ENCODE measurements at regions not wholly inside any gene's neighbourhood (a gene's known extent, or its start where the extent isn't known, plus 50 kb on each side); places are given as distances from the start of the nearest gene placed in this dataset.

DNA sequence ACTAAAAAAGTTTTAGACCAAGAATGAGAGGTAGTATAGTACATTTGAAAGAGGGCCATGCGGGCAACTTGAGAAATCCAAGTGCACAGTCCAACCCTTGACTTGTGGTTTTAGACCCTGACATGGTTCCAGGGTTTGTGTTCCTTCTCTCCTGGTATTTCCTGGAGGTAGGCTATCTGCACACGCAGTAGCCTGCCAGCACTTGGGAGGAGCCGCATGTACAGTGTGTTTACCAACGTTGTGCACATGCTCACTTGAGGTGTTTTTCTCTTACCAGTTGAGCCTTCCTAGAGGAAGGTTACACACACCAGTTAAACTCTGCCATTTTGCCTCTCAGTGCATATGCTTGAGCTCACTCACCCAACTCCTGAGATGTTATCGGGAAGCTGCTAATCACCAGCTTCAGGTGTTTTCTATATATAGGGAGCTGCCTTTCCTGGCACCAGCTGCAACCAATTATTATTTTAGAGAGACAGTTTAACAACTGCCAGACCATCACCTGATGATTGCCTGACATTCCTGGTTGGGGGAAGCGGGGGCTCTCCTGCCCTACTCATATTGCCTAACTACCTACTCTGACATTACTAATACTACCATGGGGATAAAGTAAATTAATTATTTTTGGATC, 593.4 kb upstream of the TUSC1 start:
- TF ChIP-seq, protein P1, sequence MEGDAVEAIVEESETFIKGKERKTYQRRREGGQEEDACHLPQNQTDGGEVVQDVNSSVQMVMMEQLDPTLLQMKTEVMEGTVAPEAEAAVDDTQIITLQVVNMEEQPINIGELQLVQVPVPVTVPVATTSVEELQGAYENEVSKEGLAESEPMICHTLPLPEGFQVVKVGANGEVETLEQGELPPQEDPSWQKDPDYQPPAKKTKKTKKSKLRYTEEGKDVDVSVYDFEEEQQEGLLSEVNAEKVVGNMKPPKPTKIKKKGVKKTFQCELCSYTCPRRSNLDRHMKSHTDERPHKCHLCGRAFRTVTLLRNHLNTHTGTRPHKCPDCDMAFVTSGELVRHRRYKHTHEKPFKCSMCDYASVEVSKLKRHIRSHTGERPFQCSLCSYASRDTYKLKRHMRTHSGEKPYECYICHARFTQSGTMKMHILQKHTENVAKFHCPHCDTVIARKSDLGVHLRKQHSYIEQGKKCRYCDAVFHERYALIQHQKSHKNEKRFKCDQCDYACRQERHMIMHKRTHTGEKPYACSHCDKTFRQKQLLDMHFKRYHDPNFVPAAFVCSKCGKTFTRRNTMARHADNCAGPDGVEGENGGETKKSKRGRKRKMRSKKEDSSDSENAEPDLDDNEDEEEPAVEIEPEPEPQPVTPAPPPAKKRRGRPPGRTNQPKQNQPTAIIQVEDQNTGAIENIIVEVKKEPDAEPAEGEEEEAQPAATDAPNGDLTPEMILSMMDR (IDR thresholded peaks at IDR 0.05): no peak
- Histone ChIP-seq H3K27ac (no peak overlapping the region), H3K36me3 (no peaks in the 10 kb centered on the region), H3K27me3 (no peaks in the 10 kb centered on the region), H3K4me3 (no peak overlapping the region), H3K4me1 (no peaks in the 10 kb centered on the region), H3K9me3 (no peaks in the 10 kb centered on the region)
- intact Hi-C loops (cut with DNase I): no loop called here
- ATAC-seq: peak; percentile 64
- peak in 1 of 4 donors; percentile 17 for DNase-seq

DNA sequence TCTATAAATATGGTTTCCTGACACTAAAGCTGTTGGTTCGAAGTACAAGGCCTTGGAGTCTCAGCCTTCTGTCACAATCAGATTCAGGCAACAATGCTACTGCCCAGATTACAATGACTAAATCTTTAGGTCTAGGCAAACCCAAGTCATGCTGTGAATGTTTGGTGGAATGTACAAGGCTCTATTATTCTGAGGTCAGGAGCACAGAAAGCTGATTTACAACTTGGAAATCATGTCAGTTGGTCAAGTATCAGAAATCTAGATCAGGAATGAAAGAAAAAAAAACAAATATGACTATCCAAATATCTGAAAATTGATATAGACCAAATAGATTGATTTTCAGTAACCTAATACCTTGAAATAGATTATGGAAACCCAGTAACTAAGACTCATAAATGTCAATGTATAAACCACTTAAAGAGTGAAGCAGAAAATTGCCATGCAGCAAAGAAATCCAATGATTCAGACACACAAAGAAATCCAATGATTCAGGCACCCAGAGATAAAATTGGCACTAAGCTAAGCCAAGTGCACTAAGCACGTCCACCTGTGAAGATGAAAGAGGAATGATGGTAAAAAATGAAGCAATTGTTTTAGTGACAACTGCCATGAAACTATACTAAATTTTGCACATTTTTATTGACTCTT, 588.0 kb upstream of the TUSC1 start:
- no peak for ATAC-seq
- TF ChIP-seq, protein P1 (IDR thresholded peaks at IDR 0.05): no peak
- no peak for DNase-seq
- H3K4me1 ChIP-seq: no peaks in the 10 kb centered on the region
- intact Hi-C loops (cut with DNase I): no loop called here
- no peaks in the 10 kb centered on the region for H3K9me3 ChIP-seq
- H3K36me3 ChIP-seq: no peaks in the 10 kb centered on the region
- H3K27ac ChIP-seq: no peak overlapping the region
- no peaks in the 10 kb centered on the region for H3K27me3 ChIP-seq
- H3K4me3 ChIP-seq: no peak overlapping the region

DNA sequence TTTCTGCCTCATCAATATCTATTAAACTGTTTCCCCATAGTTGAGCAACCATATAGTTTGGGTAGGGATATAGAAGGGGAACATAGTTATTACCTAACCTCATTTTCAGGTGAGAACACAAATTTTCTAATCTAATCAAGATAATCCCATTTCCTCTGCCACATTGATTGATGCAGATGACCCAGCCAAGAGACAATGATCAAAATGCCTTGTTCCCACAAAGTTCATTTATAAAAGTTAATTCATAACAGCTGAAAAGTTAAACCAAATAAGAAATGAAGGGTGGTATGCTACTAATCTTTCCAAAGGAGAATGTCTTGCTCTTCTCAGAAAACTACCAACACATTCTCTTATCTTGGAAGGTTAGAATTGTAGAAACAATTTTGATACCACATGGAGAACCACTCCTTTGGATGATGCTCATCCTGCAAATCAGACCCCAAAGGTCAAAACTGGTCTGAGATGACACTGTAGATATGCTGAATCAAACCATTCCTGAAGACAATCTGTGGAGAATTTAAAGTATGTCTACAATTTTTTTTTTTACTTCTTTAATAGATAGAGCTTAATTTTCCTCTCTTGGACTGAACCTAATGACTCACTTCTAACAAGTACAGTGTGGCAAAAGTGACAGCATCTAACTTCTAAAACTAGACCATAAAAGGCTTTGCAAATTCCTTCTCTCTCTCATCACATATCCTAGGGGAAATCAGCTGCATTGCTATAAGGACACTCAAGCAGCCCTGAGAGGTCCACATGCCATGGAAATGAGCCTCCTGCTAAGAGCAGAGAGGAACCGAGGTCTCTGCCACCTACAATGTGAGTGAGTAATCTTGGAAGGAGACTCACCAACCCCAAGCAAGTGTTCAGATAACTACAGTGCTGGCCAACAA, 586.7 kb upstream of the TUSC1 start:
- no peak for DNase-seq
- no peak overlapping the region for H3K27ac ChIP-seq
- ATAC-seq: peak; percentile 69
- H3K27me3 ChIP-seq: no peaks in the 10 kb centered on the region
- no peaks in the 10 kb centered on the region for H3K9me3 ChIP-seq
- no peaks in the 10 kb centered on the region for H3K4me1 ChIP-seq
- H3K36me3 ChIP-seq: no peaks in the 10 kb centered on the region
- intact Hi-C loops (cut with DNase I): no loop called here
- TF ChIP-seq, protein P1 (IDR thresholded peaks at IDR 0.05): no peak
- no peak overlapping the region for H3K4me3 ChIP-seq

DNA sequence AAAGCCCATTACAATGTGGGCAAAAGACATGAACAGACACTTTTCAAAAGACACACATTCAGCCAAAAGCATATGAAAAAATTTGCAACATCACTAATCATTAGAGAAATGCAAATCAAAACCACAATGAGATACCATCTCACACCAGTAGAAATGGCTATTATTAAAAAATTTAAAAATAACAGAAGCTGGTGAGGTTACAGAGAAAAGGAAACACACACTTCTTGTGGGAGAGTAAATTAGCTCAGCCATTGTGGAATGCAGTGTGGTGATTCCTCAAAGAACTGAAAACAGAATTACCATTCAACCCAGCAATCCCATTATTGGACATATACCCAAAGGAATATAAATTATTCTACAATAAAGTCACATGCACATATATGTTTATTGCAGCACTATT, 585.2 kb upstream of the TUSC1 start:
- H3K4me3 ChIP-seq: no peak overlapping the region
- ATAC-seq: no peak
- H3K27ac ChIP-seq: no peak overlapping the region
- H3K9me3 ChIP-seq: no peaks in the 10 kb centered on the region
- H3K27me3 ChIP-seq: no peaks in the 10 kb centered on the region
- intact Hi-C loops (cut with DNase I): no loop called here
- no peaks in the 10 kb centered on the region for H3K4me1 ChIP-seq
- H3K36me3 ChIP-seq: no peaks in the 10 kb centered on the region
- no peak for DNase-seq
- TF ChIP-seq, protein P1 (IDR thresholded peaks at IDR 0.05): no peak
